ENCODE measurements at regions not wholly inside any gene's neighbourhood (a gene's known extent, or its start where the extent isn't known, plus 50 kb on each side); places are given as distances from the start of the nearest gene placed in this dataset.

DNA sequence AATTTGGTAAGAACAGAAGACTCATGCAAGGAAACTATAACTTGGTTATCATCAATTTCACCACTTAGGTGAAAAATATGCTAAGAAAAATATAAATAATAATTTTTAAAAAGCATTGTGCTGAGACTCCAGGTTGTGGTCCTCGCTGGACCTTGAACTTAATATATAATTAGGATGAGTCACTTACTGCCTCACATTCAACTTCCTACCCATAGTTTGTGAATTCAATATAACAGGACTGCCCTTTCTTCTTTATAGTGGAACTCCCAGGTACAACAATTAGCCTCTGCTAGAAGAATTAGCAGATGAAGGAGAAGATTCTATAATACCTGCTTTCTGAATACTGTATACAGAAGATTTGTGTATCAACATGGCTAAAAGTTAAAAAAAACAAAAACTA is 149.1 kb upstream of the SPRED1 start:
- no peak for TF ChIP-seq CTCF (IDR thresholded peaks at IDR 0.05; ENCODE audit: unreplicated experiment)

DNA sequence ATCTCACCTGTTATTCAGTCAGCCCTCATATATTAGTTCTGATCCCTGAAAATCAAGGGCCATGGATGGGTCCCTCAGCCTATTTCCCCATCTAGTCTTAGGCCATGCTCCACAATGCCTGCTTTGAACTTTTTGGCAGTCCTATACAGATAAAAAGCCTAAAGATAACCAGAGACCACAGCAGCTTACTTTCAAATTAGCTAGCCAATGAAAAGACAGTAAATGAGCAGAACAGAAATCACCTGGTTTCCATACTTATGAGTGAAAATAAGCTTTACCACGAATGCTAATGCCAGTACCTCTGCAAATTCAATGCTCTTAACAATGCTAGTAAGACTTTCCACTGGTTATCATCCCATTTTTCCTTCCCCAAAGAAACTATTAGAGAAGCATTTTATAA is 141.6 kb upstream of the SPRED1 start:
- H3K9me3 Mint-ChIP-seq (ENCODE audit: unreplicated experiment): no peaks in the 10 kb centered on the region
- CTCF ChIA-PET: interaction anchor here (0.6 kb wide), 1 partner anchor 95 kb away, joined by 3 read pairs; no protein-coding TSS in a partner anchor
- intact Hi-C loops (cut with micrococcal nuclease): no loop called here
- no peak for DNase-seq (ENCODE audit: unreplicated experiment)
- H3K4me1 Mint-ChIP-seq (ENCODE audit: insufficient read depth, unreplicated experiment): no peaks in the 10 kb centered on the region
- H3K36me3 Mint-ChIP-seq (ENCODE audit: insufficient read depth, unreplicated experiment): peaks cover 5% of the 10 kb centered on the region
- TF ChIP-seq CTCF (IDR thresholded peaks at IDR 0.05; ENCODE audit: unreplicated experiment): no peak
- no peak overlapping the region for H3K4me3 Mint-ChIP-seq (ENCODE audit: unreplicated experiment)
- POLR2A ChIA-PET: interaction anchor here (0.6 to 1.1 kb wide), 2 partner anchors 18 to 1740 kb away, joined by 3 read pairs; no protein-coding TSS in a partner anchor
- H3K27ac Mint-ChIP-seq (ENCODE audit: low read depth, unreplicated experiment): no peak overlapping the region
- BruUV-seq (replicated peaks): no TSS peak
- H3K27me3 Mint-ChIP-seq (ENCODE audit: insufficient read depth, unreplicated experiment): no peaks in the 10 kb centered on the region

More for the DNA sequence above, 149.1 kb upstream of the SPRED1 start:
- intact Hi-C loops (cut with micrococcal nuclease): no loop called here
- BruUV-seq (replicated peaks): no TSS peak
- ChIA-PET CTCF (no interaction called here), POLR2A (no interaction called here)
- Mint-ChIP-seq H3K36me3 (ENCODE audit: insufficient read depth, unreplicated experiment) (no peaks in the 10 kb centered on the region), H3K9me3 (ENCODE audit: unreplicated experiment) (no peaks in the 10 kb centered on the region), H3K4me3 (ENCODE audit: unreplicated experiment) (no peak overlapping the region), H3K4me1 (ENCODE audit: insufficient read depth, unreplicated experiment) (no peaks in the 10 kb centered on the region), H3K27me3 (ENCODE audit: insufficient read depth, unreplicated experiment) (no peaks in the 10 kb centered on the region), H3K27ac (ENCODE audit: low read depth, unreplicated experiment) (no peak overlapping the region)
- DNase-seq (ENCODE audit: unreplicated experiment): no peak

DNA sequence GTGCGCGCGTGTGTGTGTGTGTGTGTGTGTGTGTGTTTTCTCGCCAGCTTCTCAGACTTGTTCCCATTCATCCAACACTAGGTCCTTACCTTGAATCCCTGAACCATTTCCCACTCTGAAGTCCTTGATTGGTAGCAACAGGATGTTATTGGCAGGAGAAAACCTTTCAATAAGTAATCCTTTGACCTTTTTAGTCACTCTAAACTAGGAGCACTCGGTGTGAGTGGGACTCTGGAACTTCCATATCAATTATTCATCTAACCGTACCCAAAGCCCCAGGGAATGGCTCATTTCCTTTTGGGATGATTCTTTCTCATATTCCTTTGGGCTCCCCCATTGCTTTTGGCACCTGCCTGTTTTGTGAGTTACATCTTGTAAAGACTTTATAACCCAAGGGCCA is 140.2 kb upstream of the SPRED1 start:
- Mint-ChIP-seq H3K27me3 (ENCODE audit: insufficient read depth, unreplicated experiment) (no peaks in the 10 kb centered on the region), H3K9me3 (ENCODE audit: unreplicated experiment) (no peaks in the 10 kb centered on the region), H3K4me1 (ENCODE audit: insufficient read depth, unreplicated experiment) (no peaks in the 10 kb centered on the region), H3K27ac (ENCODE audit: low read depth, unreplicated experiment) (no peak overlapping the region), H3K36me3 (ENCODE audit: insufficient read depth, unreplicated experiment) (peaks cover 5% of the 10 kb centered on the region), H3K4me3 (ENCODE audit: unreplicated experiment) (no peak overlapping the region)
- no peak for TF ChIP-seq CTCF (IDR thresholded peaks at IDR 0.05; ENCODE audit: unreplicated experiment)
- intact Hi-C loops (cut with micrococcal nuclease): no loop called here
- no peak for DNase-seq (ENCODE audit: unreplicated experiment)
- BruUV-seq (replicated peaks): no TSS peak
- CTCF ChIA-PET: interaction anchor here (0.6 kb wide), 1 partner anchor 8 kb away, joined by 3 read pairs; no protein-coding TSS in a partner anchor
- POLR2A ChIA-PET: no interaction called here

DNA sequence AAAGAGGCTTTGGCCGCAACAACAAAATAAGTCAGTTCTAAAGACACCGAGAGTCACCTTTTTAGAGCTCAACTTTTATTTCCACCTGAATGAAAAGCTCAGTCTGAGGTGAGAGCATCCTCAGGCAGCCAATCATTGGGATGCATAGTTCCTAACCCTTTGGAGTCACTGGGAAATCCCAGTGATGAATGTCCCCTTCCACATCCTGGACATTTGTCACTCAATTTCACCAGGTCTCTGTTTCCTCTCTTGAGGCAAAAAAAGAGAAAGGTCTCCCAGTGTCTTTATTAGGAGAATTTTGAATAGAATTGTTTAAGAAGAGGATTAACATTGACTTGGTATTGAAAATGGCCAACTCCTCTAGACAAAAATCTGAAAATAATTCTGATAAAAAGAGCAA is 137.5 kb upstream of the SPRED1 start:
- CTCF ChIA-PET: interaction anchor here (0.6 kb wide), 1 partner anchor 553 kb away, joined by 3 read pairs; no protein-coding TSS in a partner anchor
- DNase-seq (ENCODE audit: unreplicated experiment): no peak
- intact Hi-C loops (cut with micrococcal nuclease): no loop called here
- no peak for TF ChIP-seq CTCF (IDR thresholded peaks at IDR 0.05; ENCODE audit: unreplicated experiment)
- H3K36me3 Mint-ChIP-seq (ENCODE audit: insufficient read depth, unreplicated experiment): peaks cover 5% of the 10 kb centered on the region
- no peak overlapping the region for H3K4me3 Mint-ChIP-seq (ENCODE audit: unreplicated experiment)
- H3K27me3 Mint-ChIP-seq (ENCODE audit: insufficient read depth, unreplicated experiment): no peaks in the 10 kb centered on the region
- no peaks in the 10 kb centered on the region for H3K4me1 Mint-ChIP-seq (ENCODE audit: insufficient read depth, unreplicated experiment)
- no TSS peak for BruUV-seq (replicated peaks)
- H3K27ac Mint-ChIP-seq (ENCODE audit: low read depth, unreplicated experiment): no peak overlapping the region
- H3K9me3 Mint-ChIP-seq (ENCODE audit: unreplicated experiment): no peaks in the 10 kb centered on the region
- POLR2A ChIA-PET: no interaction called here

All from MCF 10A (cell line).